Uterus (tissue), 3 donors: ENCODE measurements at regions not wholly inside any gene's neighbourhood (a gene's known extent, or its start where the extent isn't known, plus 50 kb on each side); places are given as distances from the start of the nearest gene placed in this dataset. TPM values are rescaled to one million over a fixed set of nuclear protein-coding genes. Genes with fewer than 3 reads are reported as not detected.

Experiments used
- DNase-seq, 2 donors: peaks; one replicate each; pipeline ENCODE4 v3.0.0-alpha.2; 2019 to 2020
- H3K27ac ChIP-seq, 2 donors: fragments of 200-600 bp; sonication (generic); 1 replicate in 1 of 2; 2 replicates in 1 of 2; pipeline ENCODE4 v1.5.1; 2016 to 2018
- H3K27me3 ChIP-seq, 2 donors: fragments of 200-600 bp; sonication (generic); one replicate each; pipeline ENCODE4 v1.5.1; 2018 to 2019; ENCODE audit warnings: control low read depth in 1 of 2
- H3K36me3 ChIP-seq, 2 donors: fragments of 200-600 bp; sonication (generic); one replicate each; pipeline ENCODE4 v1.5.1; 2019; ENCODE audit warnings: control low read depth in 1 of 2
- H3K4me1 ChIP-seq, 2 donors: fragments of 200-600 bp; sonication (generic); one replicate each; pipeline ENCODE4 v1.5.1; 2018 to 2019; ENCODE audit warnings: control low read depth in 1 of 2
- H3K4me3 ChIP-seq, 2 donors: fragments of 200-600 bp; sonication (generic); 1 replicate in 1 of 2; 2 replicates in 1 of 2; pipeline ENCODE4 v1.5.1; 2018 to 2019; ENCODE audit warnings: mild to moderate bottlenecking in 1 of 2
- H3K9me3 ChIP-seq, 2 donors: fragments of 200-600 bp; sonication (generic); one replicate each; pipeline ENCODE4 v1.5.1; 2019; ENCODE audit warnings: control low read depth in 1 of 2
- POLR2A ChIP-seq, 2 donors: fragments of 450-650 bp; IDR thresholded peaks; one replicate each; pipeline ENCODE4 v1.6.1; 2016; ENCODE audit warnings: antibody characterized with exemption in 2 of 2, mild to moderate bottlenecking in 1 of 2, moderate library complexity in 1 of 2
- intact Hi-C: fragments of 100-400 bp; cut with DNase I; formaldehyde crosslinking; loops from one replicate; pipeline ENCODE4 v1.15.1; 2023; ENCODE audit warnings: low total_unique reads
- small RNA-seq: library from RNA; depleted of rRNA; stranded (forward); fragments of <200 nt; gene quantifications from one replicate; pipeline ENCODE3, GENCODE V24; 2016
- TF ChIP-seq, protein P1 (sequence below), 4 experiments: fragments of 200-600 bp in 2 of 4; fragments of 450-650 bp in 2 of 4; sonication (generic) in 2 of 4; IDR thresholded peaks; one replicate each; pipeline ENCODE4 v1.5.1; 2016 to 2019; ENCODE audit warnings: antibody characterized with exemption in 4 of 4, mild to moderate bottlenecking in 2 of 4, moderate library complexity in 1 of 4
- donor health status: DM: yes; HTN: yes; CAD: no.

DNA sequence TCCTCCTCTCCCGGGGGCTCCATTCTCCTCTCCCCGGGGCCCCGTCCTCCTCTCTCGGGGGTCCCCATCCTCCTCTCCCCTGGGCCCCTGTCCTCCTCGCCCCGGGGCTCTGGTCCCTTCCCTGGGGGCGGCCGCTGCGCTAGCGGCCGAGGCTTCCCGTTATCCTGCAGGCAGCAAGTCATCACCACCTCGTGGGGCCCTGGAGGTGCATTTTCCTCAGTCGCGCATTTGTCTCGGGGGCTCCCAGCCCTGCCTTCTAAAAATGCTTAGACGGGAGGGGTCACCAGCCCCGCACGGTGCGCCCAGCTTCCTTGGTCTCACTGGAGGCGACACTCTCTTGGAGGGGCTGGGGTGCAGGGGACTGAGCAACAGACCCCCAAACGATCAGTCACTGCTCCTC lies 216.5 kb downstream of the QKI start:
- Histone ChIP-seq H3K4me3 (no peak overlapping the region), H3K36me3 (no peaks in the 10 kb centered on the region), H3K9me3 (no peaks in the 10 kb centered on the region), H3K4me1 (no peaks in the 10 kb centered on the region), H3K27ac (no peak overlapping the region), H3K27me3 (peaks cover 0 to 5% of the 10 kb centered on the region in 2 donors)
- no peak for DNase-seq
- intact Hi-C loops, result no loop called here
- no peak for TF ChIP-seq POLR2A (IDR thresholded peaks at IDR 0.05)
- TF ChIP-seq, protein P1, sequence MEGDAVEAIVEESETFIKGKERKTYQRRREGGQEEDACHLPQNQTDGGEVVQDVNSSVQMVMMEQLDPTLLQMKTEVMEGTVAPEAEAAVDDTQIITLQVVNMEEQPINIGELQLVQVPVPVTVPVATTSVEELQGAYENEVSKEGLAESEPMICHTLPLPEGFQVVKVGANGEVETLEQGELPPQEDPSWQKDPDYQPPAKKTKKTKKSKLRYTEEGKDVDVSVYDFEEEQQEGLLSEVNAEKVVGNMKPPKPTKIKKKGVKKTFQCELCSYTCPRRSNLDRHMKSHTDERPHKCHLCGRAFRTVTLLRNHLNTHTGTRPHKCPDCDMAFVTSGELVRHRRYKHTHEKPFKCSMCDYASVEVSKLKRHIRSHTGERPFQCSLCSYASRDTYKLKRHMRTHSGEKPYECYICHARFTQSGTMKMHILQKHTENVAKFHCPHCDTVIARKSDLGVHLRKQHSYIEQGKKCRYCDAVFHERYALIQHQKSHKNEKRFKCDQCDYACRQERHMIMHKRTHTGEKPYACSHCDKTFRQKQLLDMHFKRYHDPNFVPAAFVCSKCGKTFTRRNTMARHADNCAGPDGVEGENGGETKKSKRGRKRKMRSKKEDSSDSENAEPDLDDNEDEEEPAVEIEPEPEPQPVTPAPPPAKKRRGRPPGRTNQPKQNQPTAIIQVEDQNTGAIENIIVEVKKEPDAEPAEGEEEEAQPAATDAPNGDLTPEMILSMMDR (IDR thresholded peaks at IDR 0.05), result no peak

DNA sequence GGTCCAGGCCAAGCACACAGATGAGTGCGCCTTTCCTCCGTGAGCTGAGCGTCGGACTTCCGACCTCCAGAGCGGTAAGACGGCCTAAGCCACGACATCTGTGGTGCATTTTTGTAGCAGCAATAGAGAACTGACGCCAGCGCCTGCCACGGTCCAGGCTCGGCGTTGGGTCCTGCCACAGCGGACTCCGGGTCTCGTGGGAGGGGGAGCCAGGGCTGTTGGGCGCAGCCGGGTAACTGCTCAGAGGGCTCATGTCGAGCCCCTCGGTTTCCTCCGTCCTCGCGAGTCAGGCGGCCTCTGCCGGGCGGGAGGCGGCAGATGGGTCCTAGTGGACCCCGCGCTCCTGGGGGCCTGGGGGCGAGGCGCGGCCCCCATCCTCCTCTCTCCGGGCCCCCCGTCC lies 216.1 kb downstream of the QKI start:
- Histone ChIP-seq H3K27me3 (peaks cover 0 to 5% of the 10 kb centered on the region in 2 donors), H3K36me3 (no peaks in the 10 kb centered on the region), H3K4me3 (no peak overlapping the region), H3K4me1 (no peaks in the 10 kb centered on the region), H3K9me3 (no peaks in the 10 kb centered on the region), H3K27ac (no peak overlapping the region)
- DNase-seq, result no peak
- TF ChIP-seq, protein P1 (IDR thresholded peaks at IDR 0.05), result no peak
- no peak for TF ChIP-seq POLR2A (IDR thresholded peaks at IDR 0.05)
- intact Hi-C loops, result no loop called here

DNA sequence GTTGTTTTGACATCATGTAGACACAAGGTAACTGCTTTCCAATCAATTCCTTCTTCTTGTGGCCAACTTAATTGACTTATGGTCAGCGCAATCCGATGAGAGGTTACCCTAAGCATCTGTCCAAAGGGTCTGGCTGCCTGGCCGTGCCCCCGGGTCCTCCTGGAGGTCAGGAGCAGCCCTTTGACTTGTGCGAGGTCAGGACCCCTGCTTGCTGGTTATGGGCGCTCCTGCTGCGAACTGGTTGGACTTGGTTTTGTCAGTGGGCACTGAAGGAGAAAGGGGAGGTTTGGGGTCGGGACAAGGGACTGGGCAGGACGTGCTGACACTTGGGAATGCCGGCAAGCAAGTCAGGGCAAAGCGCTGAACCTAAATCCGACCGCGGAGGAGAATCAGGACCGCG lies 215.6 kb downstream of the QKI start:
- no peaks in the 10 kb centered on the region for H3K9me3 ChIP-seq
- H3K27me3 ChIP-seq, result peaks cover 0 to 5% of the 10 kb centered on the region in 2 donors
- no peak overlapping the region for H3K27ac ChIP-seq
- no peaks in the 10 kb centered on the region for H3K4me1 ChIP-seq
- no peak for TF ChIP-seq POLR2A (IDR thresholded peaks at IDR 0.05)
- TF ChIP-seq, protein P1 (IDR thresholded peaks at IDR 0.05), result no peak
- no peak overlapping the region for H3K4me3 ChIP-seq
- H3K36me3 ChIP-seq, result no peaks in the 10 kb centered on the region
- DNase-seq, result no peak
- intact Hi-C loops, result no loop called here

Small RNA genes in the stretch of these regions (small RNA-seq; reads per million reads assigned to genes)
- not detected for gene RN7SL366P
